ENCODE measurements at regions not wholly inside any gene's neighbourhood (a gene's known extent, or its start where the extent isn't known, plus 50 kb on each side); places are given as distances from the start of the nearest gene placed in this dataset.
A peak's percentile ranks its signal among the peaks of the same experiment; 100 is the strongest.
"Not testable (repeated sequence)": the region's sequence is repeated elsewhere in the genome, so short reads cannot be mapped to it uniquely, and the experiment has no call there.

DNA sequence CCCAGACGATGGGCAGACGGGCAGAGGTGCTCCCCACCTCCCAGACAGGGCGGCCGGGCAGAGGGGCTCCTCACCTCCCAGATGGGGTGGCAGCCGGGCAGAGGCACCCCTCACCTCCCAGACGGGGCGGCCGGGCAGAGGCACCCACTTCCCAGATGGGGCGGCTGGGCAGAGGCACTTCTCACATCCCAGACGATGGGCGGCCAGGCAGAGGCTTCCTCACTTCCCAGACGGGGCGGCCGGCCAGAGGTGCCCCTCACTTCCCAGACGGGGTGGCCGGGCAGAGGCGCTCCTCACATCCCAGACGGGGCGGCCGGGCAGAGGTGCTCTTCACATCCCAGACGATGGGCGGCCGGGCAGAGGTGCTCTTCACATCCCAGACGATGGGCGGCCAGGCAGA, 96.6 kb downstream of the ABCC12 start:
- DNase-seq (ENCODE audit: low read depth in 4 of 4, low spot score in 3 of 4) = not testable (repeated sequence)

DNA sequence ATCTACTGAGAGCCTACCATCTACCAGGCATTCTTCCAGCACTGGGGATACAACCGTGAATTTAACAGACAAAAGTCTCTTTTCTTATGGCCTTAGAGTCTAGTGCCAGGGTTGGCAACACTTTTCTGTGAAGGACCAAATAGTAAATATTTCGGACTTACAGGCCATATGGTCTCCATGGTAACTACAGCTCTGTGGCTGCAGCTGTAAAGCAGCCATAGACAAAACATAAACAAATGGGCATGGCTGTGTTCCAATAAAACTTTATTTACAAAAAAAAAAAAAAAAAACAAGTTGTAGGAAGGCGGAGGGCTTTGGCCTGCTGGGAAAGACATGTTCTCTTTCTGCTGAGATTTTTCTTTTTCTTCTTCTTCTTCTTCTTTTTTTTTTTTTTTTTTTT, 98.7 kb downstream of the ABCC12 start:
- DNase-seq (ENCODE audit: low read depth in 4 of 4, low spot score in 3 of 4) = no peak

DNA sequence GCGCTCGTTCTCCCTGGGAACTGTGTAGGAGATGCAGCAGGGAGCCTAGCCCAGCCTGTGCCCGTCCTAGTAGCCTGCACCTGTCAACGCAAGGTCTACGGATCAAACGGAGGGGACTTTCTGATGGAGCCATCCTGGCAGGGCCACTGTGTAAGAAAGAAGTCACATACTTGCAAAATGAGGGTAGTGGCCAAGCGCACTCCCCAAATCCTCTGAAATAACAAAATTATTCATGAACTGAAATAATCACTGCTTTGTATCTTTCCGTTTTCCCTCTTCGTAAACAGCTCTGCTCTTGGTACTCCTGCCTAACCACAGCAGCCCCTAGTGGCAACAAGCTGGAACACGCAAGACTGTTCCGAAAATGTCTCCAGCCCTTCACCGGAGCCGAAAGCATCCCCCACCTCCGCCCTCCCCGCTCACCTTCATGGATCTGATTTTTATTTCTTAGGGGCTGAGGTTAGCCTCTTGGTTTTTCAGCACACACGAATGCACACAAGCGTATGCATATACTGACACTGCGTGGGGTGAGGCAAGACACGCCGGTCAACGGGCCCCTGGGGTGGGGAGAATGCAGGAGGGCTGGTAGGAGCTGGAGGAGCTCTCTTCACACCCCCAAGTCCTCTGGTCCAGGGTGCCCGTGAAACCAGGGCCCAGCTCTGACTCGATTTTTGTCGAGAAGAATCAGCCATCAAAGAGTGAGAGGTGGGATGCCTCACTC, 100.8 kb downstream of the ABCC12 start:
- DNase-seq (ENCODE audit: low read depth in 4 of 4, low spot score in 3 of 4) = peak in 1 of 4 donors; percentile 27

DNA sequence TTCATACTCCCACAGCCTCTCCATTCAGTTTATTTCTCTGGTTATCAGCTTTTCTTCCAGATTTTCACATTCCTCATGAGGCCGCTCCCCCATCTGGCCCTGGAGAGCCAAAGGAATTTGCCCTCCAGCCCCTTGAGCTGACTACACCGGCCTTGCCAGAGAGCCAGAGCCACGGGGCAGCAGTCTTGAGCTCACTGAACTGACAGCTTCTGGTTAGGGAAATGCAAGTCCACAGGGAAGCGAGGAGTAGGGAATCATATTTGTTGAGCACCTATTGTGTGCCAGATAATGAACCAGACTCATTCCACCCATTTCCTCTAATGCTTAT, 102.4 kb downstream of the ABCC12 start:
- no peak for DNase-seq (ENCODE audit: low read depth in 4 of 4, low spot score in 3 of 4)

DNA sequence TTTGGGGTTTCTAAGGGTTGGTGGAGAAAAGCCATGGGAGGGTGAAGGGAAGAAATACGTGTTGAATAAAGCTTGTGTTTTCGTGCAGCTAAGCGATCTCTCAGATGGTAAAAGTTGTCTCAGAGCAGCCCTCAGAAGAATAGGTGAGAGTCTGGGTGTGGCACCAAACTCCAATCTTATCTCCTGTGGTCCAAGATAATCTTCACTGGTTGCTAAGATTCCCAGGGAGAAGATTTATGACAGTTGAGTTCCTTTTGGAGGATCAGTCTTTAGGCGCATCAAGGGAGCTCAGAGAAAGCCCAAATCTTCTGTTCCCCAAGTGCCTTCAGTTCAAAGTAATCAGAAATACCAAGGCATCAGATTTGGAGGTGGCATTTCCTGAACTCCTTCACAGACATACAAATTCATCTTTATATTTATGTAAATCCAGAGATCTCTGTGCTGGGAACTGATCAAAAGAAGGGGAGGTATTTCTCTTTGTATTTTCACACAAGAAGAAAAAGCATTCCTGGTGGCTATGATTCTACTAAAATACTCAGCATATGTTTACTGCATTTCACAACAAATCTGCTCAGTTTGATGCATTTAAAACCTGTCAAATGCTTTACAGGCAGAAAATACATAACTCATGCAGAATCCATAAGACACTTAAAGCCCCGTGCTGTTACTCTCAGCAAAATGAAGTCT, 102.9 kb downstream of the ABCC12 start:
- no peak for DNase-seq (ENCODE audit: low read depth in 4 of 4, low spot score in 3 of 4)

DNA sequence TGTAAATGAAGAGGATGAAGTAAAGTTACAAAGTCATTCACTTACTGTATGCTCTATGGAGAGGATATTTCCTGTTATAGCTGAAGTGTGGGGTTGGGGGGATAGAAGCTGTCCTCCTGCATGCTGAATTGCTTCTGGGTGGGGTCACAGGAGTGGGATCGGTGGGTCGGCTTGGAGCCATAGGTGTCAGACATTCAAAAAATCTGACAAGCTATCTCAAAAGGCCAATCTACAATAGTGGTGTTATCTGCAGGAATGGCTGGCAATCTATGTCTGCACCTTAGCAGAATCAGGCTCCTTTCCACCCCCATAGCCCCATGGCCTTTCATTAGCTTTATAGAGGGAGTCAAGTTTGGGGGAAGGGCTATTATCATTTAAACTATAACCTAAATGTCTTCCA, 104.9 kb downstream of the ABCC12 start:
- no peak for DNase-seq (ENCODE audit: low read depth in 4 of 4, low spot score in 3 of 4)

DNA sequence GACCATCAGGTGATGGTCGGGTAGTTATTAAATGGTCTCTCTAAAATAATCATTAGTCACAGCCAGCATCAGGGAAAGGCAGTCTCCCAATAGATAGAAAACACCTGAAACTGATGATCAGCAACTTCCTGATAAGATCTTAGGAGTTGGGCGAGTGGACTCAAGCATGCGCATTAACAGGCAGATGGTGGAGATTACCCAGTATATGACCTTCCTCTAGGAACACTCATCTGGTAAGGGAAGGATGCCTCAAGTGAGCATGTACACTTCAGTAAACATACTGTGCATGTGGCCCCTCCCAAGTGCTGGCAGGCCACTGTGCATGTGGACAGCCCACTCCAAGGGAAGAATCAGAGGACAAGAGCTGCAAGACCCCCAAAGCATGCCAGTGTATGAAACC, 105.9 kb downstream of the ABCC12 start:
- DNase-seq (ENCODE audit: low read depth in 4 of 4, low spot score in 3 of 4) = no peak

DNA sequence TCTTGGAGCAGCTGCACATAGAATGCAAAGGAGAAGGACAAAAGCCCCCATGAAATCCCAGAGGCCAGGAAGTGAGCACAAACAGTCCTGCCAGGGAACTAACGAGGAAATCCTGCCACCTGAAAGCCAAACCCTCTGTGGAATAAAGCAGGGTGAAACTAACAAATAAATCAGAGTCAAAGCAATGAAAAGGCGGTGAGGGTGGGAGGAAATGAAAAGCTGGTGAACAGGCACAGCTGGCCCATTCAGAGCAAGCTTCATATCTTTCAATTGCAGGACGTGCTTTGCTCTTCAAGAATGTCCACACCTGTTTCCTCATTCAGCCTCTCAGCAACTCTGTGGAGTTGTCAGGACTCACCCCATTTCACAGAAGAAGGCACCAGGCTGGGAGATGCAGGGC, 108.1 kb downstream of the ABCC12 start:
- DNase-seq (ENCODE audit: low read depth in 4 of 4, low spot score in 3 of 4) = no peak

DNA sequence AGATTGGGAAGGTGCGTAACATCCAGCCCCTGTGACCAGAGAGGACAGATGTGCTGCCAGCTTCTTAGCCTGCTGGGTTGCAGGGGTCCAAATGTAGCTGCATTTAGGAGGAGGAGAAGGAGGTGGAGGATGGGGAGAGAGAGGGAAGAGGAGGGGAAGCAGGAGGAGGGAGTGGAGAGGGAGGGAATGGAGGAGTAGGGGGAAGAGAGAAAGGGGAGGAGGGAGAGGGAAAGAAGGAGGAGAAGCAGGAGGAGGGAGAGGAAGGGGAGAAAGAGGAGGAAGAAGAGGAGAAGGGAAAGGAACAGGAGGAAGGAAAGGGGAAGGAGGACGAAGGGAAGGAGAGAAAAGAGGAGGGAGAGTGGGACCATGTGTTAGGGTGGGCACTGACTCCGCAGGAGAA, 108.6 kb downstream of the ABCC12 start:
- DNase-seq (ENCODE audit: low read depth in 4 of 4, low spot score in 3 of 4) = no peak

DNA sequence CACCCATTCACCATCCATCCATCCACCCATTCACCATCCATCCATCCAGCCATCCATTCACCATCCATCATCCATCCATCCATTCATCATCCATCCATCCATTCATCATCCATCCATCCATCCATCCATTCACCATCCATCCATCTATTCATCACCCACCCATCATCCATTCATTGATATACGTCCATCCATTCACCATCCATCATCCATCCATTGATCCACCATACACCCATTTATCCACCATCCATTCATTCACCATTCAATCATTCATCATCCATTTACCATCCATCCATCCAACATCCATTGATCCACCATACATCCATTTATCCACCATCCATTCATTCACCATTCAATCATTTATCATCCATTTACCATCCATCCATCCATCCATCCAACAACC, 111.7 kb downstream of the ABCC12 start:
- no peak for DNase-seq (ENCODE audit: low read depth in 4 of 4, low spot score in 3 of 4)

DNA sequence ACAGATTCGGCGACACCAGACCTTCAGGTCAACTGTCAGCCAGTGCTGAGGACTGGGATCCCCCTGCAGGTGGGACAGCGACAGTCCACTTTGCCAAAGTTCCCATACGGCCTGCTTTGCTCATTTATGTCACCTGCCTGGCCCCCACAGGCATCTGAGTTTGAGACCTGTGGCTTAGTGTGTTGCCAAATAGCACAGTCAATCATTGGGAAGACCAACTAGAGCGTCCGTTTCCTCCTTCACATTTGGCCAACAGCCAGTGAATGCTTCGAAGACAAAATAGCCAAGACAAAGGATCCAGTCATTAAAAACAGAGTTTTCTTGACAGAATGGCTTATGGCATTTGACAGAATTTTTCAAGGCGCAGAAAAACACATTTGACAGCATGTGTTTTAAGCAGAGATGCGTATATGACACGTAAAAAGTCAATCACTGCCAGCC, 113.8 kb downstream of the ABCC12 start:
- no peak for DNase-seq (ENCODE audit: low read depth in 4 of 4, low spot score in 3 of 4)

DNA sequence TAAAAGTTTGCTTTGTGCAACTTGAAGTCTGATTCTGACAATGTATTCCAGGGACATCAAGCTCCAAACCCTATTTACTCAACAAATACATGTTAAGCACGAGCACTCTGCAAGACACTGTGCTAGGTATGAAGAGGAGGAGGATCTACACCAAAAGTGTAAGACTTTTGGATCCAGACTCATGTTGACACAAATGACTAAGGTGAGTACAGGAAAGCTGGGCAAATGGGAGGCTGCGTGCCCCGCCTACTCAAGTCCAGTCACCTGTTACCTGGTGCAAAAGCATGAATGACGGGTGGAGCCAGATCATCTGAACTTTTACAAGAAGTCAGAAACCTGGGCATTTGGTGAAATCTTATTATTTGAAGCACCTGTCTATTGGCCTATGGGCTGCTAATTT, 120.7 kb downstream of the ABCC12 start:
- no peak for DNase-seq (ENCODE audit: low read depth in 4 of 4, low spot score in 3 of 4)

DNA sequence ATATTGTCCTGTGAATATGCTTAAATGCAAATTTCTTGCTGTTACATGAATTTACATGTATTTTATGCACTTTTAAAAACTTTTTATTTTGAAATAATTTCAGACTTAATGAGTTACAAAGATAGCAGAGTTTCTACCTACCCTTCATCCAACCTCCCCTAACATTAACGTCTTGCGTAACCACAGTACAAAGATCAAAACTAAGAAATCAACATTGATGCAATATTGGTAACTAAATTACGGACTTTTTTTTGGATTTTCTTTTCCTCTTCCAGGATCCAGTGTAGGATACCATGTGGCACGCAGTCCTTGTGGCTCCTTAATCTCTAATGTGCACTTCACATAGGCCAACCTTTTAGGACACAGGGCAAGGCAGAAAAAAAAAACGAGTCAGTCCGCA, 124.9 kb downstream of the ABCC12 start:
- no peak for DNase-seq (ENCODE audit: low read depth in 4 of 4, low spot score in 3 of 4)

DNA sequence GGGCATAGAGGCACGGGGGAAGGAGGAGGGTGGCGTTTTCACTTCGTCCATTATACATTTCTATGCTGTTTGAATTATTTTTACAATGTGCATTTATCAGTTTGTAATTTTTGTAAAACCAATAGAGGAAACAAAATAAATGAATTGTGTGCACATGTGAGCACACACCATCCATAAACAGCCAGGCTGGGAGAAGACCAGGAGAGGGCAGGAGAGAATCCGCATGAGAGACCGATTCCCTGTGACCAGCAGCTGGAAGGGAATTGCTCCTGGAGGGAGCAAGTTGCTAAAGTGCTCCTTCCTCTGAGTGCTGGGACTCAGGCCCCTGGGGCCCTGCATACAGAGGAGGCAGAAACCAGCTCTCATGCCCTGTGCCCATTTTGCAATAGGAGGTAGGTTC, 126.0 kb downstream of the ABCC12 start:
- DNase-seq (ENCODE audit: low read depth in 4 of 4, low spot score in 3 of 4) = no peak

DNA sequence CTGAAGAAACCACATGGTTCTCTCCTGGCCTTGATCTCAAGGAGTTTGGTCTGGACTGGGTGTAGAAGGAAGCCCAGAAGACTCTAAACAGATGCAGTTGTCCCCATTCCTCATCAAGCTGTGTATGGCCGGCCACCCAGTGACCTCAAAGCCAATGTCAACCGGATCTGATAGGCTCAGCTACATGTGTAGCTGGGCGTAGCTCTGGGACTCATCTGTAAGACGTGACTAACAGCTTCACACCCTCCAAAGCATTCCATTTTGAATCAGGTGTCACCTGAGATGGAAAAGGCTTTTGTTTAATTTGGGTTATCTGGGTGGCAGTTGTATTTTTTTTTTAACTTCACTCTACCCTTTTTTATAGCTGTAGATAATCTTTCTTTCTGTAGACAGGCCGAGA, 130.4 kb downstream of the ABCC12 start:
- no peak for DNase-seq (ENCODE audit: low read depth in 4 of 4, low spot score in 3 of 4)

DNA sequence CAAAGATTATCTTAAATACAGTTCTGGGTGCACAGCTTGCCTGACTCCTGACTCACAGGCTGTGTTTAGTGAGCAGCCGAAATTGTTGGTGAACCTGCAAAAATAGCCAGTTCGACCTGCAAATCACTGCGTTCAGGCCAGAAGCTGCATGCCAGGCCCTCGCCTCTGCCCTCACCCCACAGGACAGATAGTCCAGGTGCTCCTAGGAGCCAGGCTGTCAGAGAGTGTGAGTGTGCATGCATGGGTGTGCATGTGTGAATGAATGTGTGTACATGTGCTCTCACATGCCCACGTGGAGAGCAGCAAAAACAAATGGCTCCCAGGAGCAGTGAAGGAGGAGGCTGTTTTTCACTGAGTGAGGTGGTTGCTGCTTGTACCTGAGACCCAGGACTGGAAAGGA, 131.8 kb downstream of the ABCC12 start:
- no peak for DNase-seq (ENCODE audit: low read depth in 4 of 4, low spot score in 3 of 4)

DNA sequence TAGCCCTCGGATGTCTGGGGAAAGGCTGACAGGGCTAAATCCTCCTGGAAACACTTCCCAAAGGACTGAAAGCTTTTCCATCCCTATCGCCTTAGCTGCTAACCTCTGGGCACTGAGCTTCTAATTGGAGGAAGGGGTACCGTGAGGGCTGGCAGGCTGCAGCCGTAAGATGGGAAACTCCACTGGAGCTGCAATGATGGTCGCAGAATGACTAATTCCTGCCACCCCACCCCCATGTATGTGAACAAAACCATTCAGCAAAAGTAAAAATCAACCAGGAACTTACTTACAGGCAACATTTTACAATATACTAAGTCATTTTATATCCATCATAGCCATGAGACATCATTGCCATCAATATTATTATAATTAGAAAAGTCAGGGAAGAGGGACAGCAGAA, 133.3 kb downstream of the ABCC12 start:
- DNase-seq (ENCODE audit: low read depth in 4 of 4, low spot score in 3 of 4) = no peak

DNA sequence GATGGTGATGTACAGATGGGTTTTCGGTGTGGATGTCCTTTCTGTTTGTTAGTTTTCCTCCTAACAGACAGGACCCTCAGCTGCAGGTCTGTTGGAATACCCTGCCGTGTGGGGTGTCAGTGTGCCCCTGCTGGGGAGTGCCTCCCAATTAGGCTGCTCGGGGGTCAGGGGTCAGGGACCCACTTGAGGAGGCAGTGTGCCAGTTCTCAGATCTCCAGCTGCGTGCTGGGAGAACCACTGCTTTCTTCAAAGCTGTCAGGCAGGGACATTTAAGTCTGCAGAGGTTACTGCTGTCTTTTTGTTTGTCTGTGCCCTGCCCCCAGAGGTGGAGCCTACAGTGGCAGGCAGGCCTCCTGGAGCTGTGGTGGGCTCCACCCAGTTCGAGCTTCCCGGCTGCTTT, 135.2 kb downstream of the ABCC12 start:
- DNase-seq (ENCODE audit: low read depth in 4 of 4, low spot score in 3 of 4) = not testable (repeated sequence)

DNA sequence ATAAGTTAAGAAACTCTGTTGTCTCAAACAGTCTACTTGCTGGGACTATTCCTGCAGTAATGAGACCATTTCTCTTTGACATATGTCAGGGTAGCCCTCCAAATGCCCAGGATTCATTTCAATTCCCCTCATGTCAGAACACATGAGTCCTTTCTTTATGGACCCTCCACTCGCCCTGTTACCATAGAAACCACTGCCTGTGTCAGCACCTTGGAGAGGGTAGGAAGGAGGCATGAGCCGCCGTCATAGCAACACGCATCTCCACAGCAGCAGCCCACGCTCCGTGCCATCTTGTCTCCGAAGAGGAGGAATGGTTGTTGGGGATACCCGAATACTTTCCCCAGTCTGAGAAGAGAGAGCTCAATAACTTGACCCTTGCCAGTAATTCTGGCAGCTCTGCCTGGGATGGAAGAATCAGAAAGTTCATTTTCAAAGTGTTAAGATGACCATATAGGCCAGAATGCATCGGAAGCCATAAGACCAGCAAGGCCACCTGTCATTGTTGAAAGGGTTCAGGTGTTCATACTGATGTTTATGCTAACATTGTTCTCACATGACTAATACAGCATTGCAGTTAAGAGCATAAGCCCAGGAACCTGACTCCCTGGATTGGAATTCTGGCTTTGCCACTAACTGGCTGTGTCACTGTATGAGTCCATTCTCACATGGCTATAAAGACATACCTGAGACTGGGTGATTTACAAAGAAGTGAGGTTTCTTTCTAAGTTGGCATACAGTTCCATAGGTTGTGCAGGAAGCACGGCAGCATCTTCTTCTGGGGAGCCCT, 141.3 kb downstream of the ABCC12 start:
- DNase-seq (ENCODE audit: low read depth in 4 of 4, low spot score in 3 of 4) = no peak

DNA sequence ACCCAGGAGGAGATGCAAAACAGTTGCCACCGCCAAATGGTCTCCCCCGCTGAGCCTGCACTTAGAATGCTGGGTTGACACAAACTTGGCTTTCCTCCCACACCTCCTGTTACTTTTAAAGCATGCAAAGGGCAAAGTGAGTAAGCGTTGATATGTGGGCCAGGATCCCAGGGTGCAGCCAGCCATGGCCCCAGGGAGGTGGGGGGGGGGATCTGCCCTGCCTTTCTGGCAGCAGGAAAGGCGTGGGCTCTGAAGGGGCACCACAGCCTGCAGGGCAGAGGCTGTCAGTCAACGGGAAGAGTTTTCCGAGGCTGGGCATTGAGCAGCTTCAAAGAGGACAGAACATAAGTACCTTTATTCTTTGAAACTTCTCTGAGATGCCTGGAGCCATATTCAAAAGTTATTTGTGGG, 142.3 kb downstream of the ABCC12 start:
- no peak for DNase-seq (ENCODE audit: low read depth in 4 of 4, low spot score in 3 of 4)

DNA sequence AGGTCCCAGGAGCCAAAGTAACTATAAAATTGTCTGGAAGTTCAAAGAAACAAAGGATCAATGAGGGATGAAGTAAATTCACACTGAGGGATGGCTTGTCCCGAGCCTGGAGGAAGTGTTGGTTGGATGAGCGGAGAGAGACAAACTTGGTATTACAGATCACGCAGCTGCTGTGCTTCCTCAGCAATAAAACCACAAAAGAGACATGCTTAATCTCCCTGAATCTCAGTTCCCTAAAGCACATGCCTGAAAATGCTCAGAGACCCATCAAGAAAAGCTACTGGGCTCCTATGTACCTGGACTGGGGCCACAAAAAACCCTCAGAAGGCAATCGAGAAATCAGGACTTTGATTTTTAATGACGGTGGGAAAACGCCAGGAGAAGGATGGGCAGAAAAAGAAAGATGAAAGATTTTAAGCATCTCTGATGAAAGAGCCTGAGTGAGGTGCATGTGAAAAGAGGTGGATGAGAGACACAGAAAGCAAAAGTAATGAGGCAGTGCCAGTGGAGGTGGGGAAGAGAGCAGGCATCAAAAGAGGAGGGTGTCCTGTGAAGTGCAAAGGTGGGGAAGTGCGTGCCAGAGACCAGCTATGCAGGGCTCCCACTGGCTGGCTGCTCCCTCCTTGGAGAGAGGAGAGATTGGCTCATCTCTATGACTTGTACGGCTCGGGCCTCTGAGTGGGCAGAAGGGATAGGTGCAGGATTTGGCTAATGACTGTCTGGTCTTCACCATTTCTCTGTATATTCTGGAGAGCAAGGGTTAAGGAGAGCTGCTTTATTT, 143.7 kb downstream of the ABCC12 start:
- DNase-seq (ENCODE audit: low read depth in 4 of 4, low spot score in 3 of 4) = no peak

Measured in left renal pelvis (tissue), 4 donors.